ENCODE measurements at regions not wholly inside any gene's neighbourhood (a gene's known extent, or its start where the extent isn't known, plus 50 kb on each side); places are given as distances from the start of the nearest gene placed in this dataset.

DNA sequence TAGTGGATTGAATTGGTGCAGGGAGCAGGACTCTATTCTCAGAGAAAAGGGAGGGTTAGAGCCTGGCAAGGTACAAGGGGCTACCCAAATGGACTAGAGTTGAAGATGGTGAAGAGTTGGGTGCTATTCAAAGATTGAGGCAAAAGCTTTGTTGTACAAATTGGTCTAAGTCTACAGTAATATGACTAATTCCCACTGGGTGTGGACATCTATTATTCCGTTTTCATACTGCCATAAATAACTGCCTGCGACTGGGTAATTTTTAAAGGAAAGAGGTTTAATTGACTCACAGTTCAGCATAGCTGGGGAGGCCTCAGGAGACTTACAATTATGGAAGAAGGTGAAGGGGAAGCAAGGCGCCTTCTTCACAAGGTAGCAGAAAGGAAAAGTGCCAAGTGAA, 266.3 kb downstream of the TPBG start:
- Histone ChIP-seq H3K27me3 (no peaks in the 10 kb centered on the region), H3K9me3 (replicated peaks in 1 of 3) (no peaks in the 10 kb centered on the region), H3K4me3 (no peak overlapping the region), H3K4me1 (replicated peaks in 1 of 2) (no peaks in the 10 kb centered on the region), H3K36me3 (replicated peaks in 1 of 2) (no peaks in the 10 kb centered on the region), H3K27ac (no peak overlapping the region)
- no peak for DNase-seq
- 61 to 70% (median 68%) methylated on average over 3 of the region's 3 CpGs for WGBS, 4 donors
- intact Hi-C loops (cut with DNase I), result no loop called here
- TF ChIP-seq POLR2A (IDR thresholded peaks at IDR 0.05) (no peak), CTCF (IDR thresholded peaks at IDR 0.05) (no peak)

- Histone ChIP-seq H3K27ac (no peak overlapping the region), H3K36me3 (replicated peaks in 1 of 2) (no peaks in the 10 kb centered on the region), H3K9me3 (replicated peaks in 1 of 3) (no peaks in the 10 kb centered on the region), H3K27me3 (no peaks in the 10 kb centered on the region), H3K4me3 (no peak overlapping the region), H3K4me1 (replicated peaks in 1 of 2) (no peaks in the 10 kb centered on the region)
- 63 to 81% (median 69%) methylated on average over 1 of the region's 1 CpG for WGBS, 4 donors
- DNase-seq, result no peak
- TF ChIP-seq POLR2A (IDR thresholded peaks at IDR 0.05), result no peak
- no peak for TF ChIP-seq CTCF (IDR thresholded peaks at IDR 0.05)
- intact Hi-C loops (cut with DNase I), result no loop called here
These were observed 278.1 kb downstream of the TPBG start for GRCh38 chr6:82641677-82642076.

DNA sequence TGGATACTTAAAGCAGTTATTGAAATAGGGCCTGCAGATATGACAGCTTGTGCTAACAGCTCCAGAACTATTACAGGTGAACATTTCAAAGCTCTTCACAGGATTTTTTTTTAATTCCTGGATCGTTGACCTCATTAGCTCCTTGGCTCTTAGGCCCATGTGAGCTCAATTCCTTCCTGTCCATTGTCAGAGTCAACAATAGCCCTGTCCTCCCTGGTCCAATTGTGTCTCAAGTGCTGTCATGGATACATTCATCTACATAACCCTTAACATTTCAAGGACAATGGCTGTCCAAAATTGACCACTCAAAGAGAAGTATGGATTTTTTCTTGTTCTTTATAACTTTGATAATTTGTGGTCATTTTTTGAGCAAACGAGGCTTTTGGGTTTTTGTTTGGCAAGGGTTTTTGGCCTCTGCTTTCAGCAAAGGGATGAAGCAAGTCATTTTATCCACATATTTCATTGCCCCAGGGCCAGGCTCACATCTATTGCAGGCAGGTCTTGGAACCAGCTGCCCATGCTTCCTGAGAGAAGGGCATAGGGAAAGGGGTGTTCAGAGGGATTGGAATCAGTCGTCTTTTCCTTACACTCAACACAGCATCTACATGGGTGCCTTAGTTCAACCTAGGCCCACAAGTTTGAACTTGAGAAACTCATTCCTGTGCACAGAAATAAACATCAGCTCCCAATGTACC, 282.1 kb downstream of the TPBG start:
- Histone ChIP-seq H3K36me3 (replicated peaks in 1 of 2) (no peaks in the 10 kb centered on the region), H3K4me3 (no peak overlapping the region), H3K27me3 (no peaks in the 10 kb centered on the region), H3K27ac (no peak overlapping the region), H3K9me3 (replicated peaks in 1 of 3) (no peaks in the 10 kb centered on the region), H3K4me1 (replicated peaks in 1 of 2) (no peaks in the 10 kb centered on the region)
- intact Hi-C loops (cut with DNase I), result no loop called here
- WGBS, 4 donors, result 47 to 59% (median 57%) methylated on average over 3 of the region's 3 CpGs
- DNase-seq, result no peak
- no peak for TF ChIP-seq POLR2A (IDR thresholded peaks at IDR 0.05)
- TF ChIP-seq CTCF (IDR thresholded peaks at IDR 0.05), result no peak

DNA sequence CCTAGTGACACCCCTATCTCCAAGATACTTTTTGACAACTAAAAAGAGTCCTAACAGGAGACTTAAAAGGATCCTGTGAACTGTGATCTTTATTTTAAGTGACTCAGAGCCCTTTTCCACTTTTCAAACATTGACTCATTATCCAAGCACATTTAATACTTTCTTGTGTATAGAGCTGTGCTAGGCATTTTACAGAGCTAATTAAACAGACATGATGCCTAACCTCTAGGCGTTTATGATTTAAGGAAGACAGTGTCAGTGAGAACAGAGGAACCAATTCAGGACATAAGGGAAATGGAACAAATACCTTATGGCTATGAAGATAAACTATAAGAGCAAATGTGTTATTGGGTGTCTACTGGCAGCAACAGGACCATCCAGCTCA, 282.6 kb downstream of the TPBG start:
- Histone ChIP-seq H3K9me3 (replicated peaks in 1 of 3) (no peaks in the 10 kb centered on the region), H3K27me3 (no peaks in the 10 kb centered on the region), H3K4me1 (replicated peaks in 1 of 2) (no peaks in the 10 kb centered on the region), H3K27ac (no peak overlapping the region), H3K36me3 (replicated peaks in 1 of 2) (no peaks in the 10 kb centered on the region), H3K4me3 (no peak overlapping the region)
- no peak for TF ChIP-seq POLR2A (IDR thresholded peaks at IDR 0.05)
- TF ChIP-seq CTCF (IDR thresholded peaks at IDR 0.05), result no peak
- intact Hi-C loops (cut with DNase I), result no loop called here
- DNase-seq, result no peak
- 58 to 64% (median 60%) methylated on average over 1 of the region's 1 CpG for WGBS, 4 donors
